ENCODE measurements at regions not wholly inside any gene's neighbourhood (a gene's known extent, or its start where the extent isn't known, plus 50 kb on each side); places are given as distances from the start of the nearest gene placed in this dataset.

GRCh38 chr5:158644301-158644700, 455.4 kb downstream of the EBF1 start:
- no peak overlapping the region for H3K4me3 ChIP-seq (ENCODE audit: low read length)
- BruUV-seq (replicated peaks) = no TSS peak
- TF ChIP-seq CTCF (conservative IDR thresholded peaks at IDR 0.05; ENCODE audit: low read depth, low read length) (no peak), EZH2phosphoT487 (IDR thresholded peaks at IDR 0.05; ENCODE audit: borderline replicate concordance, low read length) (no peak), EZH2 (IDR thresholded peaks at IDR 0.05; ENCODE audit: low read length, unreplicated experiment) (no peak)

DNA sequence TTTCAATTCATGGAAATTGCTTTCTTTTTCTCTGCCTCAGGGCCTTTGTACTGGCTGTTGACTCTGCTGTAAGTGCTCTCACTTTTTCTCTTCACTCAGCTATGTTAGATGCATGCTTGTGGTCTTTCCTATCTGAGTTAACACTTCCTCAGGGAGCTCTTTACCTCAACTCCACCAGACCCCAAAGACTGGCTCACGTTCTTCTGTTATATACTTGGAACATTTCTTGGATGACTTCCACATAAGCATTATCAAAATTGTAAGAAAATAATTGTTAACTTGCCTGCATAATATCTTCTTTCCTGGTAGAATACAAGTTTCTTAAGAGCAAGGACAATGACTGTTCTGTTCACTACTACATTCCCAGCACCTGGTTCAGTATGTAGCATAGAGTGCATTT, 455.9 kb downstream of the EBF1 start:
- intact Hi-C loops (cut with micrococcal nuclease) = no loop called here
- Histone ChIP-seq H3K4me2 (ENCODE audit: low read length) (no peak overlapping the region), H3K36me3 (ENCODE audit: low read depth, low read length) (no peaks in the 10 kb centered on the region), H3K9ac (ENCODE audit: low read length) (no peak overlapping the region), H3K27ac (ENCODE audit: low read length) (no peak overlapping the region), H3K9me2 (replicated peaks; ENCODE audit: low read length) (no peaks in the 10 kb centered on the region), H3K9me3 (ENCODE audit: low read length) (no peaks in the 10 kb centered on the region), H3K4me1 (ENCODE audit: insufficient read depth, low read length) (peaks cover 8% of the 10 kb centered on the region), H3K27me3 (ENCODE audit: low read length) (no peaks in the 10 kb centered on the region), H2AFZ (ENCODE audit: low read length) (no peak overlapping the region), H4K20me1 (ENCODE audit: low read length) (no peaks in the 10 kb centered on the region), H3K4me3 (ENCODE audit: low read length) (no peak overlapping the region), H3F3A (ENCODE audit: low read length, unreplicated experiment) (no peaks in the 10 kb centered on the region), H3K79me2 (ENCODE audit: low read length) (no peaks in the 10 kb centered on the region)
- POLR2A ChIA-PET (ENCODE audit: unreplicated experiment) = no interaction called here
- DNase-seq (no peak), ATAC-seq (no peak)
- CTCF ChIA-PET = no interaction called here
- no TSS peak for BruUV-seq (replicated peaks)
- TF ChIP-seq EZH2phosphoT487 (IDR thresholded peaks at IDR 0.05; ENCODE audit: borderline replicate concordance, low read length) (no peak), CTCF (conservative IDR thresholded peaks at IDR 0.05; ENCODE audit: low read depth, low read length) (no peak)

More at GRCh38 chr5:158644301-158644700, 455.4 kb downstream of the EBF1 start:
- no peaks in the 10 kb centered on the region for H3K27me3 ChIP-seq (ENCODE audit: low read length)
- no peak overlapping the region for H3K4me2 ChIP-seq (ENCODE audit: low read length)
- CTCF ChIA-PET = no interaction called here
- H4K20me1 ChIP-seq (ENCODE audit: low read length) = no peaks in the 10 kb centered on the region
- H3K4me1 ChIP-seq (ENCODE audit: insufficient read depth, low read length) = peaks cover 8% of the 10 kb centered on the region
- no peak for DNase-seq
- no peaks in the 10 kb centered on the region for H3K9me2 ChIP-seq (replicated peaks; ENCODE audit: low read length)
- no peaks in the 10 kb centered on the region for H3K79me2 ChIP-seq (ENCODE audit: low read length)
- ATAC-seq = no peak
- H2AFZ ChIP-seq (ENCODE audit: low read length) = no peak overlapping the region
- H3K27ac ChIP-seq (ENCODE audit: low read length) = no peak overlapping the region
- H3K9ac ChIP-seq (ENCODE audit: low read length) = no peak overlapping the region
- no peaks in the 10 kb centered on the region for H3K9me3 ChIP-seq (ENCODE audit: low read length)
- POLR2A ChIA-PET (ENCODE audit: unreplicated experiment) = no interaction called here
- H3K36me3 ChIP-seq (ENCODE audit: low read depth, low read length) = no peaks in the 10 kb centered on the region
- H3F3A ChIP-seq (ENCODE audit: low read length, unreplicated experiment) = no peaks in the 10 kb centered on the region
- intact Hi-C loops (cut with micrococcal nuclease) = no loop called here

DNA sequence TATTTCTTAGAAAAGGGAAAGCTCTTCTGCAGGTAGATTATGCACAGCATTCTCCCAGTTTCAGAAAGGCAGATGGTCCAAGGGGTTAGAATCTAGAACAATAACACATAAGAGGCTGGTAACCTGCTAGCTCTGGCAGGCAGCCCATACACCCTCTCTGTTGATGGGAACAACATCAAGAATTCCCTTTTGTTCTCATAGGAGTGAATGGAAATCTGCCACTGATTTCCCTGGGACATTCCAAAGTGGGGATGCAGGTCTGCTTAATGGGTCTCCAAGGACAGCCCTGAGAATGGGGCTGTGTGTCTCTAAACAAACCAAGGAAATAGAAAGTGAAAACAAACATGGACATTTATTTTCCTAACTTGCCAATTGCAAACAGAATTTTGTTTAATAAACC, 456.8 kb downstream of the EBF1 start:
- POLR2A ChIA-PET (ENCODE audit: unreplicated experiment) = no interaction called here
- Histone ChIP-seq H2AFZ (ENCODE audit: low read length) (no peak overlapping the region), H3K79me2 (ENCODE audit: low read length) (no peaks in the 10 kb centered on the region), H3K9me3 (ENCODE audit: low read length) (no peaks in the 10 kb centered on the region), H4K20me1 (ENCODE audit: low read length) (no peaks in the 10 kb centered on the region), H3K36me3 (ENCODE audit: low read depth, low read length) (no peaks in the 10 kb centered on the region), H3K9ac (ENCODE audit: low read length) (no peak overlapping the region), H3K27ac (ENCODE audit: low read length) (no peak overlapping the region), H3K27me3 (ENCODE audit: low read length) (no peaks in the 10 kb centered on the region), H3K9me2 (replicated peaks; ENCODE audit: low read length) (no peaks in the 10 kb centered on the region), H3K4me2 (ENCODE audit: low read length) (no peak overlapping the region), H3F3A (ENCODE audit: low read length, unreplicated experiment) (no peaks in the 10 kb centered on the region), H3K4me1 (ENCODE audit: insufficient read depth, low read length) (peaks cover 8% of the 10 kb centered on the region), H3K4me3 (ENCODE audit: low read length) (no peak overlapping the region)
- ATAC-seq (no peak), DNase-seq (no peak)
- CTCF ChIA-PET = no interaction called here
- TF ChIP-seq EZH2 (IDR thresholded peaks at IDR 0.05; ENCODE audit: low read length, unreplicated experiment) (no peak), EZH2phosphoT487 (IDR thresholded peaks at IDR 0.05; ENCODE audit: borderline replicate concordance, low read length) (no peak), CTCF (conservative IDR thresholded peaks at IDR 0.05; ENCODE audit: low read depth, low read length) (no peak)
- BruUV-seq (replicated peaks) = no TSS peak
- intact Hi-C loops (cut with micrococcal nuclease) = no loop called here

All from PC-3 (cell line).